GM23338 (cell line): ENCODE measurements at regions not wholly inside any gene's neighbourhood (a gene's known extent, or its start where the extent isn't known, plus 50 kb on each side); places are given as distances from the start of the nearest gene placed in this dataset.

ENCODE experiments used
- ATAC-seq: fragments of 200-7000 bp; cut with Tn5 transposase; 3 replicates; pipeline ENCODE4 v1.9.1; 2020
- DNase-seq: peaks from one replicate; pipeline ENCODE4 v3.0.0-alpha.2; 2015; ENCODE audit warnings: low spot score
- H2AFZ ChIP-seq: fragments of 200-600 bp; sonication (generic); 2 replicates; pipeline ENCODE4 v1.8.0; 2016; ENCODE audit warnings: antibody characterized with exemption, mild to moderate bottlenecking, moderate library complexity
- H3F3A ChIP-seq: fragments of 200-600 bp; sonication (generic); replicated peaks from 2 replicates; pipeline ENCODE4 v1.8.0; 2017; ENCODE audit warnings: antibody characterized with exemption, mixed run types, low read depth
- H3K27ac ChIP-seq: fragments of 200-600 bp; sonication (generic); 2 replicates; pipeline ENCODE4 v1.6.1; 2016; ENCODE audit warnings: low read depth
- H3K27me3 ChIP-seq: fragments of 200-600 bp; sonication (generic); 2 replicates; pipeline ENCODE4 v1.8.0; 2016; ENCODE audit warnings: mild to moderate bottlenecking, mixed run types, moderate library complexity; ENCODE audit not compliant: insufficient read depth
- H3K36me3 ChIP-seq: fragments of 200-600 bp; sonication (generic); 2 replicates; pipeline ENCODE4 v1.8.0; 2016; ENCODE audit warnings: mild to moderate bottlenecking; ENCODE audit not compliant: insufficient read depth
- H3K4me1 ChIP-seq: fragments of 200-600 bp; sonication (generic); 2 replicates; pipeline ENCODE4 v1.8.0; 2016; ENCODE audit warnings: mild to moderate bottlenecking, moderate library complexity; ENCODE audit not compliant: insufficient read depth
- H3K4me2 ChIP-seq: fragments of 200-600 bp; sonication (generic); 2 replicates; pipeline ENCODE4 v1.7.1; 2017; ENCODE audit warnings: mixed run types
- H3K4me3 ChIP-seq: fragments of 200-600 bp; sonication (generic); 2 replicates; pipeline ENCODE4 v1.6.1; 2016; ENCODE audit warnings: mixed run types
- H3K79me2 ChIP-seq: fragments of 200-600 bp; sonication (generic); replicated peaks from 2 replicates; pipeline ENCODE4 v1.8.0; 2017; ENCODE audit warnings: mild to moderate bottlenecking; ENCODE audit not compliant: insufficient read depth
- H3K9me2 ChIP-seq: fragments of 200-600 bp; sonication (generic); 2 replicates; pipeline ENCODE4 v1.8.0; 2017; ENCODE audit not compliant: insufficient read depth
- H4K20me1 ChIP-seq: fragments of 200-600 bp; sonication (generic); replicated peaks from 2 replicates; pipeline ENCODE4 v1.8.0; 2017; ENCODE audit warnings: mild to moderate bottlenecking; ENCODE audit not compliant: insufficient read depth
- H3K27ac Mint-ChIP-seq: 2 replicates; pipeline ENCODE4 v1.8.0; 2020; ENCODE audit warnings: inconsistent platforms, mild to moderate bottlenecking, moderate library complexity, mixed read lengths
- H3K27me3 Mint-ChIP-seq: 3 replicates; pipeline ENCODE4 v1.8.0; 2022; ENCODE audit warnings: low read depth, mild to moderate bottlenecking, moderate library complexity, mixed read lengths, inconsistent platforms; ENCODE audit not compliant: insufficient read depth, poor library complexity
- H3K36me3 Mint-ChIP-seq: 3 replicates; pipeline ENCODE4 v1.8.0; 2021; ENCODE audit warnings: low read depth, mild to moderate bottlenecking, inconsistent platforms, moderate library complexity, mixed read lengths
- H3K4me1 Mint-ChIP-seq: 3 replicates; pipeline ENCODE4 v1.8.0; 2020; ENCODE audit warnings: mild to moderate bottlenecking, inconsistent platforms, mixed read lengths
- H3K4me3 Mint-ChIP-seq: 3 replicates; pipeline ENCODE4 v1.8.0; 2021; ENCODE audit warnings: moderate library complexity, mild to moderate bottlenecking, inconsistent platforms, mixed read lengths
- H3K9me3 Mint-ChIP-seq: 3 replicates; pipeline ENCODE4 v1.8.0; 2020; ENCODE audit warnings: moderate library complexity, mild to moderate bottlenecking, inconsistent platforms, mixed read lengths
- CREB1 ChIP-seq: fragments of 250-450 bp; sonication (Bioruptor Pico); IDR thresholded peaks from 2 replicates; pipeline ENCODE4 v1.5.0; 2020; ENCODE audit warnings: low read depth, mild to moderate bottlenecking, moderate library complexity
- EZH2phosphoT487 ChIP-seq: fragments of 200-600 bp; sonication (generic); IDR thresholded peaks from one replicate; pipeline ENCODE4 v1.8.1; 2018; ENCODE audit warnings: antibody characterized with exemption; ENCODE audit not compliant: unreplicated experiment
- JUNB ChIP-seq: IDR thresholded peaks from one replicate; pipeline ENCODE4 v1.6.1; 2016; ENCODE audit warnings: antibody characterized with exemption; ENCODE audit not compliant: unreplicated experiment
- STAT1 ChIP-seq: IDR thresholded peaks from one replicate; pipeline ENCODE4 v1.6.1; 2016; ENCODE audit warnings: antibody characterized with exemption; ENCODE audit not compliant: unreplicated experiment
- ZNF331 ChIP-seq: fragments of 250-450 bp; sonication (Bioruptor Pico); IDR thresholded peaks from 2 replicates; pipeline ENCODE4 v1.5.0; 2020; ENCODE audit warnings: low read depth, mild to moderate bottlenecking, moderate library complexity
- TF ChIP-seq, protein P1 (sequence below): IDR thresholded peaks from one replicate; pipeline ENCODE4 v1.6.1; 2018; ENCODE audit warnings: antibody characterized with exemption; ENCODE audit not compliant: unreplicated experiment
- TF ChIP-seq, protein P2 (sequence below): IDR thresholded peaks from 2 replicates; pipeline ENCODE4 v1.6.1; 2016; ENCODE audit warnings: antibody characterized with exemption
- TF ChIP-seq, protein P3 (sequence below): fragments of 250-450 bp; sonication (Bioruptor Pico); IDR thresholded peaks from 2 replicates; pipeline ENCODE4 v1.5.0; 2020; ENCODE audit warnings: mild to moderate bottlenecking, moderate library complexity

DNA sequence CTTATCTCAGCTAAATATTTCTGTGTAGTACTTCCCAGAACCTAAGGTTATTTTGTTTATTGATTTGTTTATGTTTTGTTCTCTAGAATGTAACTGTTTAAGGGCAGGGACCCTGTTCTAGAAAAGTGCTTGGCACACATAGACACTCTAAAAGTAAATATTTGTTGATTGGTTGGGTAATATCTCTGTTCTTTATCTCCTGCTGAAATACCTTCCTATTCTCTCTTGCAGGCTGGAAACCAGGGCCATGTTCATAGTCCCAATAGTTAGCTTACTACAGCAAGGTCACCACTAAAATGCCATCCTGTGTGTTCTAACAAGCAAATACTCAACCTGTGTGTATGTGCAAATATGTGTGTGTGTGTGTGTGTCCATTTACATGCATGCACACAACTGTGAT, 375.6 kb upstream of the MEIS1 start:
- no peak for ATAC-seq
- no peak overlapping the region for H2AFZ ChIP-seq
- peaks cover under 1% of the 10 kb centered on the region; the same call in 1 of the 2 replicates for H3K4me1 ChIP-seq
- H3K36me3 Mint-ChIP-seq = no peaks in the 10 kb centered on the region
- H4K20me1 ChIP-seq = no peaks in the 10 kb centered on the region
- peaks cover 6% of the 10 kb centered on the region for H3K4me1 Mint-ChIP-seq
- no peaks in the 10 kb centered on the region for H3K9me3 Mint-ChIP-seq
- H3K27me3 ChIP-seq = no peaks in the 10 kb centered on the region
- DNase-seq = no peak
- H3K36me3 ChIP-seq = no peaks in the 10 kb centered on the region
- H3K9me2 ChIP-seq = no peaks in the 10 kb centered on the region
- peaks cover 1% of the 10 kb centered on the region for H3K27me3 Mint-ChIP-seq
- H3K4me2 ChIP-seq = no peak overlapping the region
- no peak overlapping the region for H3K4me3 ChIP-seq
- no peaks in the 10 kb centered on the region for H3K79me2 ChIP-seq
- no peak overlapping the region for H3K27ac Mint-ChIP-seq
- H3F3A ChIP-seq = no peaks in the 10 kb centered on the region
- H3K4me3 Mint-ChIP-seq = no peak overlapping the region
- TF ChIP-seq, protein P1, sequence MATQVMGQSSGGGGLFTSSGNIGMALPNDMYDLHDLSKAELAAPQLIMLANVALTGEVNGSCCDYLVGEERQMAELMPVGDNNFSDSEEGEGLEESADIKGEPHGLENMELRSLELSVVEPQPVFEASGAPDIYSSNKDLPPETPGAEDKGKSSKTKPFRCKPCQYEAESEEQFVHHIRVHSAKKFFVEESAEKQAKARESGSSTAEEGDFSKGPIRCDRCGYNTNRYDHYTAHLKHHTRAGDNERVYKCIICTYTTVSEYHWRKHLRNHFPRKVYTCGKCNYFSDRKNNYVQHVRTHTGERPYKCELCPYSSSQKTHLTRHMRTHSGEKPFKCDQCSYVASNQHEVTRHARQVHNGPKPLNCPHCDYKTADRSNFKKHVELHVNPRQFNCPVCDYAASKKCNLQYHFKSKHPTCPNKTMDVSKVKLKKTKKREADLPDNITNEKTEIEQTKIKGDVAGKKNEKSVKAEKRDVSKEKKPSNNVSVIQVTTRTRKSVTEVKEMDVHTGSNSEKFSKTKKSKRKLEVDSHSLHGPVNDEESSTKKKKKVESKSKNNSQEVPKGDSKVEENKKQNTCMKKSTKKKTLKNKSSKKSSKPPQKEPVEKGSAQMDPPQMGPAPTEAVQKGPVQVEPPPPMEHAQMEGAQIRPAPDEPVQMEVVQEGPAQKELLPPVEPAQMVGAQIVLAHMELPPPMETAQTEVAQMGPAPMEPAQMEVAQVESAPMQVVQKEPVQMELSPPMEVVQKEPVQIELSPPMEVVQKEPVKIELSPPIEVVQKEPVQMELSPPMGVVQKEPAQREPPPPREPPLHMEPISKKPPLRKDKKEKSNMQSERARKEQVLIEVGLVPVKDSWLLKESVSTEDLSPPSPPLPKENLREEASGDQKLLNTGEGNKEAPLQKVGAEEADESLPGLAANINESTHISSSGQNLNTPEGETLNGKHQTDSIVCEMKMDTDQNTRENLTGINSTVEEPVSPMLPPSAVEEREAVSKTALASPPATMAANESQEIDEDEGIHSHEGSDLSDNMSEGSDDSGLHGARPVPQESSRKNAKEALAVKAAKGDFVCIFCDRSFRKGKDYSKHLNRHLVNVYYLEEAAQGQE = no peak
- TF ChIP-seq, protein P2, sequence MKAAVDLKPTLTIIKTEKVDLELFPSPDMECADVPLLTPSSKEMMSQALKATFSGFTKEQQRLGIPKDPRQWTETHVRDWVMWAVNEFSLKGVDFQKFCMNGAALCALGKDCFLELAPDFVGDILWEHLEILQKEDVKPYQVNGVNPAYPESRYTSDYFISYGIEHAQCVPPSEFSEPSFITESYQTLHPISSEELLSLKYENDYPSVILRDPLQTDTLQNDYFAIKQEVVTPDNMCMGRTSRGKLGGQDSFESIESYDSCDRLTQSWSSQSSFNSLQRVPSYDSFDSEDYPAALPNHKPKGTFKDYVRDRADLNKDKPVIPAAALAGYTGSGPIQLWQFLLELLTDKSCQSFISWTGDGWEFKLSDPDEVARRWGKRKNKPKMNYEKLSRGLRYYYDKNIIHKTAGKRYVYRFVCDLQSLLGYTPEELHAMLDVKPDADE = no peak
- no peak for TF ChIP-seq ZNF331 (CRISPR knock-in tag)
- no peak for TF ChIP-seq CREB1
- TF ChIP-seq EZH2phosphoT487 = no peak
- TF ChIP-seq JUNB = no peak
- TF ChIP-seq, protein P3, sequence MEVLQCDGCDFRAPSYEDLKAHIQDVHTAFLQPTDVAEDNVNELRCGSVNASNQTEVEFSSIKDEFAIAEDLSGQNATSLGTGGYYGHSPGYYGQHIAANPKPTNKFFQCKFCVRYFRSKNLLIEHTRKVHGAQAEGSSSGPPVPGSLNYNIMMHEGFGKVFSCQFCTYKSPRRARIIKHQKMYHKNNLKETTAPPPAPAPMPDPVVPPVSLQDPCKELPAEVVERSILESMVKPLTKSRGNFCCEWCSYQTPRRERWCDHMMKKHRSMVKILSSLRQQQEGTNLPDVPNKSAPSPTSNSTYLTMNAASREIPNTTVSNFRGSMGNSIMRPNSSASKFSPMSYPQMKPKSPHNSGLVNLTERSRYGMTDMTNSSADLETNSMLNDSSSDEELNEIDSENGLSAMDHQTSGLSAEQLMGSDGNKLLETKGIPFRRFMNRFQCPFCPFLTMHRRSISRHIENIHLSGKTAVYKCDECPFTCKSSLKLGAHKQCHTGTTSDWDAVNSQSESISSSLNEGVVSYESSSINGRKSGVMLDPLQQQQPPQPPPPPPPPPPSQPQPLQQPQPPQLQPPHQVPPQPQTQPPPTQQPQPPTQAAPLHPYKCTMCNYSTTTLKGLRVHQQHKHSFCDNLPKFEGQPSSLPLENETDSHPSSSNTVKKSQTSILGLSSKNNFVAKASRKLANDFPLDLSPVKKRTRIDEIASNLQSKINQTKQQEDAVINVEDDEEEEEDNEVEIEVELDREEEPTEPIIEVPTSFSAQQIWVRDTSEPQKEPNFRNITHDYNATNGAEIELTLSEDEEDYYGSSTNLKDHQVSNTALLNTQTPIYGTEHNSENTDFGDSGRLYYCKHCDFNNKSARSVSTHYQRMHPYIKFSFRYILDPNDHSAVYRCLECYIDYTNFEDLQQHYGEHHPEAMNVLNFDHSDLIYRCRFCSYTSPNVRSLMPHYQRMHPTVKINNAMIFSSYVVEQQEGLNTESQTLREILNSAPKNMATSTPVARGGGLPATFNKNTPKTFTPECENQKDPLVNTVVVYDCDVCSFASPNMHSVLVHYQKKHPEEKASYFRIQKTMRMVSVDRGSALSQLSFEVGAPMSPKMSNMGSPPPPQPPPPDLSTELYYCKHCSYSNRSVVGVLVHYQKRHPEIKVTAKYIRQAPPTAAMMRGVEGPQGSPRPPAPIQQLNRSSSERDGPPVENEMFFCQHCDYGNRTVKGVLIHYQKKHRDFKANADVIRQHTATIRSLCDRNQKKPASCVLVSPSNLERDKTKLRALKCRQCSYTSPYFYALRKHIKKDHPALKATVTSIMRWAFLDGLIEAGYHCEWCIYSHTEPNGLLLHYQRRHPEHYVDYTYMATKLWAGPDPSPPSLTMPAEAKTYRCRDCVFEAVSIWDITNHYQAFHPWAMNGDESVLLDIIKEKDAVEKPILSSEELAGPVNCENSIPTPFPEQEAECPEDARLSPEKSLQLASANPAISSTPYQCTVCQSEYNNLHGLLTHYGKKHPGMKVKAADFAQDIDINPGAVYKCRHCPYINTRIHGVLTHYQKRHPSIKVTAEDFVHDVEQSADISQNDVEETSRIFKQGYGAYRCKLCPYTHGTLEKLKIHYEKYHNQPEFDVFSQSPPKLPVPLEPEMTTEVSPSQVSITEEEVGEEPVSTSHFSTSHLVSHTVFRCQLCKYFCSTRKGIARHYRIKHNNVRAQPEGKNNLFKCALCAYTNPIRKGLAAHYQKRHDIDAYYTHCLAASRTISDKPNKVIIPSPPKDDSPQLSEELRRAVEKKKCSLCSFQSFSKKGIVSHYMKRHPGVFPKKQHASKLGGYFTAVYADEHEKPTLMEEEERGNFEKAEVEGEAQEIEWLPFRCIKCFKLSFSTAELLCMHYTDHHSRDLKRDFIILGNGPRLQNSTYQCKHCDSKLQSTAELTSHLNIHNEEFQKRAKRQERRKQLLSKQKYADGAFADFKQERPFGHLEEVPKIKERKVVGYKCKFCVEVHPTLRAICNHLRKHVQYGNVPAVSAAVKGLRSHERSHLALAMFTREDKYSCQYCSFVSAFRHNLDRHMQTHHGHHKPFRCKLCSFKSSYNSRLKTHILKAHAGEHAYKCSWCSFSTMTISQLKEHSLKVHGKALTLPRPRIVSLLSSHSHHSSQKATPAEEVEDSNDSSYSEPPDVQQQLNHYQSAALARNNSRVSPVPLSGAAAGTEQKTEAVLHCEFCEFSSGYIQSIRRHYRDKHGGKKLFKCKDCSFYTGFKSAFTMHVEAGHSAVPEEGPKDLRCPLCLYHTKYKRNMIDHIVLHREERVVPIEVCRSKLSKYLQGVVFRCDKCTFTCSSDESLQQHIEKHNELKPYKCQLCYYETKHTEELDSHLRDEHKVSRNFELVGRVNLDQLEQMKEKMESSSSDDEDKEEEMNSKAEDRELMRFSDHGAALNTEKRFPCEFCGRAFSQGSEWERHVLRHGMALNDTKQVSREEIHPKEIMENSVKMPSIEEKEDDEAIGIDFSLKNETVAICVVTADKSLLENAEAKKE = no peak
- TF ChIP-seq STAT1 = no peak
- no peak overlapping the region for H3K27ac ChIP-seq
